T-helper 1 cell treated with Interleukin-12 subunit alpha and Interleukin-12 subunit beta and Interleukin-4 antibody, amounts not matched to agents 30 μg/mL and 1 μg/mL, for 36 hours (primary cell): ENCODE measurements at regions not wholly inside any gene's neighbourhood (a gene's known extent, or its start where the extent isn't known, plus 50 kb on each side); places are given as distances from the start of the nearest gene placed in this dataset.

Source experiments
- H3K27ac Mint-ChIP-seq: one replicate; pipeline ENCODE4 v1.8.0; 2021; ENCODE audit warnings: mild to moderate bottlenecking, mixed read lengths
- H3K27me3 Mint-ChIP-seq: one replicate; pipeline ENCODE4 v1.8.0; 2021; ENCODE audit warnings: low read depth, mixed read lengths
- H3K36me3 Mint-ChIP-seq: one replicate; pipeline ENCODE4 v1.8.0; 2021; ENCODE audit warnings: low read depth, mixed read lengths
- H3K4me1 Mint-ChIP-seq: one replicate; pipeline ENCODE4 v1.8.0; 2021; ENCODE audit warnings: low read depth, mixed read lengths
- H3K4me3 Mint-ChIP-seq: one replicate; pipeline ENCODE4 v1.8.0; 2021; ENCODE audit warnings: mild to moderate bottlenecking, moderate library complexity, mixed read lengths
- H3K9me3 Mint-ChIP-seq: one replicate; pipeline ENCODE4 v1.8.0; 2021; ENCODE audit warnings: mixed read lengths

DNA sequence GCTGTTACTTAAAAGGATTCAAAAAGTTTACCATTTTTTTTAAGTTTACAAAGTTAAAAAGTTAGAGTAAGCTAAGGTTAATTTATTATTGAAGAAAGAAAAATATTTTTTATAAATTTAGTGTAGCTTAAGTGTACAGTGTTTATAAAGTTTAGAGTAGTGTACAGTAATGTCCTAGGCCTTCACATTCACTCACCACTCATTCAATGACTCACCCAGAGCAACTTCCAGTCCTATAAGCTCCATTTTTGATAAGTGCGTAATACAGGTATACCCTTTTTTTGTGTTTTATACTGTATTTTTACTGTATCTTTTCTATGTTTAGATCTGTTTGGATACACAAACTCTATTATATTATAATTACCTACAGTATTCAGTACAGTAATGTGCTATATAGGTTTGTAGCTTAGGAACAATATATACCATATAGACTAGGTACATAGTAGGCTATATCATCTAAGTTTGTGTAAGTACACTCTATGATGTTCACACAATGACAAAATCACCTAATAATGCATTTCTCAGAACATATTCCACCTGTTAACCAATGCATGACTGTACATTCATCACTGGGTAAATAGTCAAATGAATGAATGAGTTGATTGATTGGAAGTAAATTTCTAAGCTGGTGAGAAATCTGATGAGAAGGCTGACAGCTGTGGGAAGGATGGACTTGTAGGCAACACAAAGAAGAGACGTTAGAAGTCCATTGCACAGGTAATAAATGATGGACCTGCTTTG, 95.2 kb upstream of the CDIN1 start:
- Mint-ChIP-seq H3K4me1 (no peaks in the 10 kb centered on the region), H3K4me3 (no peak overlapping the region)

DNA sequence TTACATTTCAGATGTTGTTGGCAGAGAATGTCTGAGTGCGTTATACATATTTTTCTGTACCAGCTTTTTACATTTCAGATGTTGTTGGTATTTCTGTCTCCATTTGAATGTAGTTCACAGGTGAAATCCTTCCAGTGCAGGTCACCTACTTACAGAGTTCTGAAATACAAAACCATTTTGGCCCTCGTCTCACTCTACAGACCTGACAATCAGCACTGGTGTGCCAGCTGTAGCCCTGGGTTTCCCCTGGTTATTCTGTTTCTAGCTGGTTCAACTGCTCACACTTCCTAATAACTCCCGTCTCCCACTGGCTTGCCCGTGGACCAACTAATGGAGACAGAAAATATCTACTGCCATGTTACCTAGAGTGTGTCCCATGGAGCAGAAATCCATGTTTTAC, 87.5 kb upstream of the CDIN1 start:
- H3K27me3 Mint-ChIP-seq: no peaks in the 10 kb centered on the region
- no peaks in the 10 kb centered on the region for H3K9me3 Mint-ChIP-seq
- H3K4me3 Mint-ChIP-seq: no peak overlapping the region
- H3K36me3 Mint-ChIP-seq: no peaks in the 10 kb centered on the region
- H3K27ac Mint-ChIP-seq: no peak overlapping the region
- H3K4me1 Mint-ChIP-seq: no peaks in the 10 kb centered on the region

More for the DNA sequence above, 95.2 kb upstream of the CDIN1 start:
- Mint-ChIP-seq H3K27me3 (no peaks in the 10 kb centered on the region), H3K27ac (no peak overlapping the region), H3K9me3 (no peaks in the 10 kb centered on the region), H3K36me3 (no peaks in the 10 kb centered on the region)

- H3K27ac Mint-ChIP-seq: no peak overlapping the region
- no peaks in the 10 kb centered on the region for H3K36me3 Mint-ChIP-seq
- H3K9me3 Mint-ChIP-seq: no peaks in the 10 kb centered on the region
- no peak overlapping the region for H3K4me3 Mint-ChIP-seq
- no peaks in the 10 kb centered on the region for H3K27me3 Mint-ChIP-seq
- no peaks in the 10 kb centered on the region for H3K4me1 Mint-ChIP-seq
Measured at GRCh38 chr15:36495456-36495991, 83.9 kb upstream of the CDIN1 start.

DNA sequence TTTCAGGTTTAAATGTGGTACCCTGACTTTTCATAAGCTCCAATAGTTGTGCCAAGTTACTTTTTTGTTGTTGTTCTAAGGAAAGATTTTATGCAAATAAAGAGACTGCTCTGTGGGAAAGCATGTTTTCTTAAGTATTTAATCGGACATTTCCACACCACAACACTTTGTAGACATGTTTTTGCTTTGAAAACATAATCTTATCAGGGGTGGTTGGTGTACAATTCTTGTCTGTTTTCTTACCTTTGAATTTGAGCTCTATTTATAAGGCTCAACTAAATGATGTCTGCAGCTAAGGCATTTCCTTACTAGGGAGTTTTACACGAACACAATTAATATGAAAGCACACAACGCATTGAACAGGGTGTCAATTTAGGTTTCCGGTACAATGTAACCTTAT, 81.5 kb upstream of the CDIN1 start:
- Mint-ChIP-seq H3K4me3 (no peak overlapping the region), H3K27me3 (no peaks in the 10 kb centered on the region), H3K27ac (no peak overlapping the region), H3K4me1 (no peaks in the 10 kb centered on the region), H3K36me3 (no peaks in the 10 kb centered on the region), H3K9me3 (no peaks in the 10 kb centered on the region)

- no peak overlapping the region for H3K27ac Mint-ChIP-seq
- no peaks in the 10 kb centered on the region for H3K4me1 Mint-ChIP-seq
- no peaks in the 10 kb centered on the region for H3K36me3 Mint-ChIP-seq
Measured at GRCh38 chr15:36498401-36498800, 81.0 kb upstream of the CDIN1 start.

DNA sequence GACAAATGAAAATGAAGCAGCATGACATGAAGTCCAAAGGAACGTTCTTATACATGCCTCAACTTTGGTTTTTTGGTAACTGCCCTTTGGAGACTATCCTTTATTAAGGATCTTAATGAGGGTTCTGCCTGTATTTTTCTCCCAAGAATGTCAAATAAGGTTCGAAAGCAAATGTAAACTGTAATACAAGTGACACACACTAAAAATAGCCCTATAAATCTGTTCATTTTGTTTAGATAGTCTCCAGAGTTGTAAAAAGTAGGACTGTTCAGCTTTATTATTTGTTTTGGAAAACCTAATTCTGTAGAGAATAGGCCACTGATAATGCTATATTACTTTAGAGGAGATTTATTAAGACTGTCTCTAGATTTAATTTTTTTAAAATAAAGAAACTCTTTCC, 80.5 kb upstream of the CDIN1 start:
- H3K27ac Mint-ChIP-seq: no peak overlapping the region
- no peak overlapping the region for H3K4me3 Mint-ChIP-seq
- no peaks in the 10 kb centered on the region for H3K9me3 Mint-ChIP-seq
- no peaks in the 10 kb centered on the region for H3K27me3 Mint-ChIP-seq
- H3K4me1 Mint-ChIP-seq: no peaks in the 10 kb centered on the region
- no peaks in the 10 kb centered on the region for H3K36me3 Mint-ChIP-seq

More at GRCh38 chr15:36498401-36498800, 81.0 kb upstream of the CDIN1 start:
- no peaks in the 10 kb centered on the region for H3K27me3 Mint-ChIP-seq
- no peak overlapping the region for H3K4me3 Mint-ChIP-seq
- no peaks in the 10 kb centered on the region for H3K9me3 Mint-ChIP-seq

GRCh38 chr15:36499412-36500389, 79.7 kb upstream of the CDIN1 start:
- H3K27me3 Mint-ChIP-seq: no peaks in the 10 kb centered on the region
- H3K4me3 Mint-ChIP-seq: no peak overlapping the region
- no peaks in the 10 kb centered on the region for H3K36me3 Mint-ChIP-seq
- no peak overlapping the region for H3K27ac Mint-ChIP-seq
- no peaks in the 10 kb centered on the region for H3K4me1 Mint-ChIP-seq
- no peaks in the 10 kb centered on the region for H3K9me3 Mint-ChIP-seq

DNA sequence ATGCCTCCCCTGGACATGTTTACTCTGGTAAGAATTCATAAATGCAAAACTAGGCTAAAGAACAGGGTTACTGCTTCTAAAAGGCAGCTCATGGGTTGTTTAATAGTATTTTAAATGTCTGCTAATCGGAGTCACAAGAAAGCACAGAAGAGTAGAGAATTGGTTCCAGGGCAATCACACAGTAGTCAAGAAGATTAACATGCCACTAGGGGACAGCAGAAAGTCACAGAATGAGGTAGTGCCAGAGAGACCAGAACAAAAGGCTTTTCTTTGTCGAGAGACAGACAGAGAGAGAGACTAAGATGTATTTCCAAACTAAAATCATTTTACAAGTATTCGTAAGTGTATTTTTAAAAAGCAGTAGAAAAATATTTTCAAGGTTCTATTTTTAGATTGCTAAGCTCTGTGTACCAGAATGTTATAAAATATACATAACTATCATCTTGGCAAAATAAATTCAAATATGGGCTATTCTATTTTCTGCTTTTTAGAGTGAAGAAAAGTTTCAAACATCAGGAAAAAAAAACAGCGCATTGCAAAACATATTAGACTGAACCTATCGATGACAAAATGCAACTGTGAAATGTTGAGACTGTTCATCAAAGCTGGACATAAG, 78.3 kb upstream of the CDIN1 start:
- Mint-ChIP-seq H3K27me3 (no peaks in the 10 kb centered on the region), H3K4me3 (no peak overlapping the region), H3K27ac (no peak overlapping the region), H3K4me1 (no peaks in the 10 kb centered on the region), H3K36me3 (no peaks in the 10 kb centered on the region), H3K9me3 (no peaks in the 10 kb centered on the region)

DNA sequence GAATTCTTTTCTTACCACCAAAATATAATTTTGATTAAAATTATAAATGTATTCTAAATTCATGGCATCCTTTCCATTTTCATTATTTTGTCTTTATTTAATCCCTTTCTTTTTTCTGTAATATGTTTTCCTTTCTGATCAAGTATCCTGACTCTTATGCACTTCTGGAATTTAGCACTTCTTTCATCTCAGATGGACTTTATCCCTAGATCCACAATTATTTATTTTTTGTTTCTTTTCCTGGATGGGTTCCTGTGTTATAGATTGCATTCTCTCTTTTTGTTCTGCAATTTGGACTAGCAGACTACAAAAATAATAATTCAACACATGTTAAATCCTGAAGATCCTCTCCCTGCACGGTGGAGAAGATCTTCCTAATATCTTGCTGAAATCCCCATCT, 76.9 kb upstream of the CDIN1 start:
- Mint-ChIP-seq H3K27ac (no peak overlapping the region), H3K27me3 (no peaks in the 10 kb centered on the region), H3K36me3 (no peaks in the 10 kb centered on the region), H3K4me1 (no peaks in the 10 kb centered on the region), H3K9me3 (no peaks in the 10 kb centered on the region), H3K4me3 (no peak overlapping the region)

DNA sequence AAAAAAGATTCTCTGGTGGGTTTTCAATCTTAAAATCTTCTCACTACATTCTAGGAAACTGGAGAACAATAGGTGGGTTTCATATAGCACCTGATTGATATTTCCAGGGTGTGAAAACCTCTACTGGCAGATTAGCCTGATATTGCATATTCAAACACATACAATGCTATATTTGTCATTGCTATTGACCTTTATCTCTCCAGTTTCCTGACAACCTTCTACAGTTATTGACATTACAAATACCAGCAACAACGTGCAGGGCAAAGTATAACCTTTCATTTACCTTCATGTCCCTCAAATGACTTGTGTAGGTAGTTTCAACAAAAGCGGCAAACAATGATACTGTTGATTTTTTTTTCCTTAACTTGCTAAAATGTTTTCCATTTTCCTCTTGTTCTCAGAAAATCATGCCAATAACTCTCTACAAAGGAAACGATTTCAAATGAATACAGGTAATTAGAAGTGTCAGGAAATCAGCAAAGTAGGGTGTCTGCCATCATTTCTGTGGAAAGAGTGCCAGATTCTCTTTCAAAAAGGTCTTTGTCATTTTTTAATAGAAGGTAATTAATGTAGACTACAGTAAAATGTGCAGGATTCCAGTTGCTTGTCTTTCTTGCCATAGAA, 72.6 kb upstream of the CDIN1 start:
- H3K27me3 Mint-ChIP-seq: no peaks in the 10 kb centered on the region
- H3K36me3 Mint-ChIP-seq: no peaks in the 10 kb centered on the region
- H3K27ac Mint-ChIP-seq: no peak overlapping the region
- H3K4me3 Mint-ChIP-seq: no peak overlapping the region
- no peaks in the 10 kb centered on the region for H3K4me1 Mint-ChIP-seq
- no peaks in the 10 kb centered on the region for H3K9me3 Mint-ChIP-seq

DNA sequence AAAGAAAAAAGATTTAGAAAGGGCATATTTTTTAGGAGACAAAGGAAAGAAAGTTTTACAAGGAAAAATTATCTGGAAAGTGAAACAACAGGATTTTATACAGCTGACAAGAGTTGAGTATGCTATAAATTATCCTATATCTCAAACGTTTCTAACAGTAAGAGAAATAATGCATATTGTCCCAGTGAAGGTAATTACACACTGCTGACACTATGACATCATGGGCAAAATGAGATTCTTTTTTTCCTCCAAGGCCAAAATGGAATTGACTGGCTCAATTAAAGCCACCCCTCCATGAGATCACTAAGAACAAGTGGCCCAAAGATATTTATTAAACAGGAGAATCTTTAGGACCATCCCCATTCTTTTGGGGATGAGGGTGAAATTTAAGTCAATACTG, 72.0 kb upstream of the CDIN1 start:
- Mint-ChIP-seq H3K27me3 (no peaks in the 10 kb centered on the region), H3K4me1 (no peaks in the 10 kb centered on the region), H3K9me3 (no peaks in the 10 kb centered on the region), H3K4me3 (no peak overlapping the region), H3K27ac (no peak overlapping the region), H3K36me3 (no peaks in the 10 kb centered on the region)

DNA sequence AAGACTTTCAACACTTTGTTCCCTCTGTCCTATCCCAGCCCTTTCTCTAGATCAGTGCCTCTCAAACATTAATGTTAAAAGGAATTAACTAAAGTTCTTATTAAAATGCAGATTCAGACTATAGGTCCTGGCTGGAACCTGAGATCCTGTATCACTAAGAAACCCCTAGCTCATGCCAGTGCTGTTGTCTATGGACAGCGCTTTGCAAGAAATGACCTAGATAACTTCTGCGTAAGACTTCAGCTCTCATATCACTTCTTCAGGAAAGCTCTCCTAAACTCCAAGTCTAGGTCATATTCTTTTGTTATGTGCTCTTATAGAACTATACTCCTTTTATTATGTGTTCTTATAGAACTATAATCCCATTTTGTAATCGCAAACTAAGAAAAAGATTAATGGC, 67.8 kb upstream of the CDIN1 start:
- Mint-ChIP-seq H3K36me3 (no peaks in the 10 kb centered on the region), H3K4me1 (no peaks in the 10 kb centered on the region), H3K27ac (no peak overlapping the region), H3K27me3 (no peaks in the 10 kb centered on the region), H3K9me3 (no peaks in the 10 kb centered on the region), H3K4me3 (no peak overlapping the region)

GRCh38 chr15:36517758-36518157, 61.7 kb upstream of the CDIN1 start:
- Mint-ChIP-seq H3K9me3 (peaks cover 4% of the 10 kb centered on the region), H3K27ac (no peak overlapping the region), H3K27me3 (no peaks in the 10 kb centered on the region), H3K4me1 (no peaks in the 10 kb centered on the region), H3K36me3 (no peaks in the 10 kb centered on the region), H3K4me3 (no peak overlapping the region)

- Mint-ChIP-seq H3K27ac (no peak overlapping the region), H3K4me1 (no peaks in the 10 kb centered on the region), H3K36me3 (no peaks in the 10 kb centered on the region), H3K27me3 (no peaks in the 10 kb centered on the region), H3K4me3 (no peak overlapping the region), H3K9me3 (peaks cover 4% of the 10 kb centered on the region)
Measured at GRCh38 chr15:36519067-36519466, 60.4 kb upstream of the CDIN1 start.
